ENCODE measurements at regions not wholly inside any gene's neighbourhood (a gene's known extent, or its start where the extent isn't known, plus 50 kb on each side); places are given as distances from the start of the nearest gene placed in this dataset.

- TF ChIP-seq PKNOX1 (IDR thresholded peaks at IDR 0.05) (no peak), BHLHE40 (IDR thresholded peaks at IDR 0.05; ENCODE audit: borderline replicate concordance) (no peak), SP1 (IDR thresholded peaks at IDR 0.05) (no peak), SUZ12 (IDR thresholded peaks at IDR 0.05) (no peak)
These were observed 413.2 kb downstream of the LMO7 start for GRCh38 chr13:76049376-76049746.

Data from HEK293T (cell line).